GM21528 (cell line): ENCODE measurements at regions not wholly inside any gene's neighbourhood (a gene's known extent, or its start where the extent isn't known, plus 50 kb on each side); places are given as distances from the start of the nearest gene placed in this dataset.
A peak's percentile ranks its signal among the peaks of the same experiment; 100 is the strongest.

Experiments used
- ATAC-seq: cut with Tn5 transposase; IDR thresholded peaks from one replicate; pipeline ENCODE4 v1.9.1; 2021; ENCODE audit warnings: mild to moderate bottlenecking, moderate library complexity; ENCODE audit not compliant: unreplicated experiment, low FRiP score

DNA sequence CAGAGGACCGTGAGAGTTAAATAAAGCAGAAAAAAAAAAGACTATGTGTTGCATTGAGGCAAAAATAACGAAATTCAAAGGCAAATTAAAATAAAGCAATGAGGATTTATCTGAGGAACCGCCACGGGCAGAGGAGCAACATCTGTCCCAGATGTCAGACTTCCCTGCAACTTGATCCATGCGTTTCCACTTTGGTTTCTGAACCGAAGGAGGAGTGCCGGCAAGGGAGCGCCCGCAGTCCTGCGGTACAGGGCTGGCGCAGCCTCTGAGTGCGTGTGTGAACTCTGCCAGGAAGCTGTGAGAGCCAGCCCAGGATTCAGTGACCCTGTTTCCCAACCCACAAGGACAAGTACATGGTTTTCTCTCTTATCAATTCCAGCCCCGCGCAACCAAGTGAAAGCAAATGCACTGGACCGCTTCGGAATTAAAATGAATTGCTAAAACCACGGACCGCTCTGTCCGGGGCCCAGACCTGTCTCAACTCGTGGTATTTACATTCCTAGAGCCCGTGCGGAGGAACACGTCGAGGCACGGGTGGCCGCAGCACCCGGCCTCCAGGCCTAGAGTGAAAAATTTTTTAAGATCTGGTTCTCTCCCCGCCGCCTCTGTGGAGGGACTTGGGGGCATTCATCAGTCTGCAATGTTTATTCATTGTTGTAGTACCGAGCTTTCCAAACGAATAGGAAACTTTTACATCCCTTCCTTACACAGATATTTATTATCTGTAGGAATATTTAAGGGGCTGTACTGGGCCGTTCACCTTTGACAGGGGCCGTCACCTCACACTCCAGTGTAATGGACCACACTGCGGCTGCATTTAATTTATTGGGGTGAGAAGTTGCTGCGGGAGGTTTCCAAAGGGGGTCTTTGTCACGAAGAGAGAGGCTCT is 291.5 kb upstream of the NFE2L3 start:
- no peak for ATAC-seq

DNA sequence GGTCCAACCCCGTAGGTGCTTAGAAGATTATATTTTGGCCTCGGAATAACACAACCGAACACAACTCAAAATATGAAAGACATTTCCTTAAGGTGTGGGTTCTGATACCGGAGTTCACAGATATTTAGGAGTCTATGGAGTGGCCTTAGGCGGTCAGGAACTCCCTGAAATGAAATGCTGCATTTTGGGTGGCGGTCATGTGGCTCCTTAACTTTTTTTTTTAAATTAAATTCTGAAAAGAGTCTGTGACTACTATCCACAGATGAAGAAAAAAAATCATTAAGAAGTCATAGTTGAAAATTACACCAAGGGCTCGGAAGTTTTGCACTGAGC is 290.9 kb upstream of the NFE2L3 start:
- ATAC-seq, result no peak

DNA sequence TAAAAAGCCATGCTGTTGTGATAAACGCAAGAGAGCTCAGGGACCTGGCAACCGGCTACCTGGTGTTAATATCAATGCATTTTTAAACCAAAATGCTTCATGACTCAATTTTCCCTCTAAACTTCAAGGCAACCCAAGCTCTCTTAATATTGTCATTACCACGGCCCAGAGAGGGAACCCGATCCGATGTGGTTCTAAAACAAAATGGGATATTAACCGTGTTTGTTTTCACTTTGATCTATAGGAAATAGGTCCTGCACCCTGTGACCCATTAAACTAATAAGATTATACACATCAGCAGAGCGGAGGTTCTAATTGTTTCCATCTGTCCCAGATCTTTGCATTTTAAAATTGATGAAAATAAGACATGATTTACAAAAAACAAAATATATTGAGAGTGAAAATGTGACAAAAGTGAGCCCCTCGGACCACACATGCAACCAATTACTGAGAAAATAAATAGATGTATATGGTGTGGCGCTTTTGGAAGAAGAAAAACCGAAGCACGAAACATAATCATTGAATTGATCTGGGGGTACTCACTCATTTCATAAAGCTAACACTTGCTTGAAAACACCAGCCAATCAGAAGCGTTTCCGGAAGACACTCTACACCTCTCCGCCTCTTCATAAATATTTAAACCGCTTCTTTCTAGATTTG is 290.3 kb upstream of the NFE2L3 start:
- ATAC-seq, result no peak

DNA sequence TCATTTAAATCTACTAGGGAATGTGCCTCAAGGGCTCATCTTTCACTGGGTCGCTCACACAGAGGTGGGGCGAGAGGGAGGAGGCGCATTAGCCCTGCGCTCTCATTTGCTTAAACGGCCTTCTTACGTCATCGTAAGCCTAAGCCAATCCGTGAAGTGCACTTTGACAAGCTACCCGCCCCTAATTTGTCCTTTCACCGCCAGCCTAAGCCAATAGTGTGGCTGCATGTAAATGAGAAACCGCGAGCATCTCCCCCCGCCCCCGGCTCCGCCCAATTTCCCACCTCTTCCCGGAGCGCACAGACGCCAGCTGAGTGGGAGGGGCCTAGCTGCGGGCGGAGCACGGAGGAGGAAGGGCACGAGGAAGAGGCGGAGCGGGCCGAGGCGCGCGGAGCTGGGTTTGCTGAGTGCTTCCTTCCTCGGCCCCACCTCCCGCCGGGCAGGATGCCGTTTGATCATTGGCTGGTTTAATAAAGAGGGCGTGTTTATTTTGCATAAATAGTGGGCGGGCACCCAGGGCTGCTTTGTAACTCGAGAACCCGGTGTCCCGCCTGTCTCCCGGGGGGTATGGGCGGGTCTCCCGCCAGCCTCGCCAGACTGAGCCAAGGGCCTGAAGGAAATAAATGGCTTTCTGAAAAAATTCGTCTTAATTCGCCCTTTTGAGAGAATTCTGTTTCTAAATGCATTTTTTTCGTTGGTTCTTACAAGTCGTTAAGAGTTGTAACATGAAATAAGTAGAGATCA is 289.6 kb upstream of the NFE2L3 start:
- ATAC-seq, result peak; percentile 94

DNA sequence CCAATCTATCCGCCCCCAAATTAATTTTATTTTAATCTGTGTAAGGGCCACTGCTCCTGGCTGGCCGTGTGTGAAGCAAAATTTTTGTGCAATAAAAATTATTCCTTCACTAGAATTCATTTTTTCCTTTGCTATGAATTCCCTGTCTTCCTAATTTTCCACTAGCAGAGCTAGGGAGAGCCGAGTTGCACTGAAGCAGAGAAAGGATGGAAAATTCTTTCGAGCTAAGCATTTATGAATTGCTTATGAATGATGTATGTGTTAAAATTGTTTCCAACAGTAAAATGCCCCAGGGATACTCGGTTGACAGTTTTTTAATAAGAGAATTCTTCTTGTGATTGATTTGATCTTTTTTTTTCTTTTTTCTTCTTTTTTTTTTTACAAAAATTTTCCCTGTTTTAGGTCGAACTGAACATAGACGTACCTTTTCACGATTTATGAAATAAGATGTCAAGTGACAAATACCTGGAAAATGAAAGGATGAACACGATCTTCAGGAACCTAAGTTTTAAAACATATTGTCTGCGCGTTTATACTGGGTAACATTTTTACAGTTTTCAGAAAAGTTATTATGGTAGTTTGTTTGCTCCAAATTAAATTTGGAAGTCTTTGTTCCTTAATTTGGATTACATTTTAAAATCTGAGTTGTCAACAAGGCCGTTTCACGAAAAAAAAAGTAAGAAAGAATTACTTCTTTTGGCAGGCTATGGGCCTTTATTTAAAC is 288.8 kb upstream of the NFE2L3 start:
- no peak for ATAC-seq

DNA sequence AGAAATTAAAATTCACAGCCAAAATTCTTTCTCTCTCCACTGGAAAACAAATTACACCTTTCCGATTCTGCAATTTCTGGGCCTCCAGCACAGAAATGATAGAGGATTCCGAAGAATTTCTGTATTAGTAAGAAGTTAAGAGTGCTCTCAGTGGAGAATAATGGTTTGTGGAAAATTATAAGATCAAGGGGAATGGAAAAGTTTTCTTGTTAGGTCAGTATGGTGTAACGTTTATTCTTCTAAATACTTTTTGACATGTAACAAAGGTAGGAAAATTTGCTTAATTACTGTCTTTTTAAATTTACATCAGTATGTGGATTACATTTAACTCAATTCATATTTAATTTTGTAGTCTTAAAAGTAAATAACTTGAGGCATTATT is 288.3 kb upstream of the NFE2L3 start:
- ATAC-seq, result no peak

DNA sequence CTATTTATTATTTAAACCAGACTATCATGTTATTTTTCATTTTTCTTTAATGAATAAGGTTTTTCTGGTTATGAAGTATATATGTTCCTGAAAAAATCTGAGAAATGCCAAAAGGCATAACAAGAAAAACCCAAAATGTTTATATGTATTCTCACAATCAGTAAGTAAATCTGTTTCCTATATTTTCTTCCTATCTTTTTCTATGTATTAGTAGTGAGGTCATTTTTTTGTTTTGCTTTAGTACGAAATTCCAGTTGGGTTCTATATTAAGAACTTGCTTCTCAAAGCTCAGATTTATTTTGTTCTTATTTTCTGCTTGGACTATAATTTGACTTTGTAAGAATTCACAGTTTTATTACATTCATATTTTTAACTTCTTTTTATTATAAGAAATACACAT is 287.5 kb upstream of the NFE2L3 start:
- ATAC-seq, result no peak

DNA sequence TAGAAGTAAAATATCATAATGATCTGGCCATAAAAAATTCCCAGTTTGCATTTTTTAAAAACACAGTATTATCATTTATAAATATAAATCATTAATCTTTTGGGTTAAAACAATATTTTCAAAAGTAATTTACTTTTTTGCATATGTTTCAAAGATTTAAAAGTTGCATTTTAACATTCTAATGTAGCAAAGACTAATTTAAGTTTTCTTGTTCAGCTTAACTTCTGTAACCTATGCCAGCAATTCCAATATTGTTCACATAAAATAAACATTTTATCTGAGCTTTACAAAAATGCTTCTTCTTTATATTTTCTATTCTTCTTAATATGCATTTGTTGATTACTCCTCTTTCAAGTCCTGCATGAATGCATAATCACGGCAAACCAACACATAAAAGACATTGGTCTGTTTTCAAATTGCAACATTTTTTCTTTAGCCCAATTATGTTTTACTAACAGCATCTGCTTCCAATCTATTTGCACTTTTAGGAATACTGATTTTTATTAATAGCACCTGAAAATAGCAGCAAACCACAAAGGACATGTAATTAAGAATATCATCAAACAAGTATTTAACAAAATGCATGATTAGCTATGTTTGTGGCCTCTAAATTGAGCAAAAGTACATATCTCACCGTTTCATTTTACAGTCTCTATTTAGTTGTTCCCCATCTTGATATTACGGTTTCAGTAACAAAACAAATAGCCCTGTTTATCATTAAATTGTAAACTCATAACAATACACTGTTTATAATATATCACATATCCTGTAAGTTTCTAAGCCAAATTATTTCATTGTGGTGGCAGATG is 286.9 kb upstream of the NFE2L3 start:
- no peak for ATAC-seq

DNA sequence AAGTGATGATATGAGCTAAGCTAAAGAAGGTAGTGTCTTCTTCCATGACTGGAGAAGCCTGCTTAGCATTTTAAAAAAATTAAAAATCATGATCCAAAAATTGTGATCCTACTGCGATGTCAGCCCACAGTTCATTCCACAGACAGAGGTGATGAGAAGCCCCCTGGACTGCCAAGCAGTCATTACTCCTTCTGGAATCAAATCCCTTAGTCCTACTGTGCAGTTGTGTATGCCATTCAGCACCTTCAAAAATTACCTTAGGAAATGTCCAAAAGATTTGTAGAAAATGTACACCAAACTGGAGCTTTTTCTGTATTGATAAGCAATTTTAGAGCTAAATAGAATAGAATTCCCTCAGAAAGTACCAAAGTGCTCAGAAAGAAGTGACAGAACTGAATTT is 283.5 kb upstream of the NFE2L3 start:
- ATAC-seq, result no peak

DNA sequence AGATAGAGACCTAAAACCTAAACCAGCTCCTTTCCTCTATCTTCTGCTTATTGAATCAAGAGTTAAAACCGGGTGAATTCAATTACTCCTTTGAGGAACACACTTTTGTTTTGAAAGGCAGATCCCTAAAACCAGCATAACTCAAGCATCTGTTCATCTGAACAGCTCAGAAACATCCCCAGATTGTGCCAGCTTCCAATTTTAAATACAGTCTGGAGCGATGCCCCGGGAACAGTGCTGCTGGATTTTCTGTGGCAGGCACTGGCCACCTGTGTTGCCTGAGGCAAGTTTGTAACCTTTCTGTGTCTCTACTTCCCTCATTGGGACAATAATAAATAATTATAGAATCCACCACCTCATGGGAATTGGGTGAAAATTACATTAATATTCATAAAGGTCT is 281.4 kb upstream of the NFE2L3 start:
- ATAC-seq, result no peak

DNA sequence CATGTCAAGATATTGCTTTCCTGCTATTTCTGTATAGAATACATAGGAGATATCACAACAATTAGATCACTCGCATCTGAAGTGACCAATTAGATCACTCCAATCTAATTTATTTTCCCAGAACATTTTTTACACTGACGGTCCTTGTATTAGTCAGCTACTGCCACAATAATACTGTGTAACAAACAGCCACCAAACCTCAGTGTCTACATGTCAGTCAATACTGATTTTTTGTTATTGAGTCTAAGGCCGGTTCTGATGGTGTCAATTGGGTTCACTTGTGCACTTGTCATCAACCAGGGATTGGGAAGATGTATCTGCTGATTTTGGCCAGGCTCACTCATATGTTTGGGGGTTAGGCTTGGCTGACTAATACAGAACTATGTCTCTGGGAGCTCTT is 275.9 kb upstream of the NFE2L3 start:
- no peak for ATAC-seq

DNA sequence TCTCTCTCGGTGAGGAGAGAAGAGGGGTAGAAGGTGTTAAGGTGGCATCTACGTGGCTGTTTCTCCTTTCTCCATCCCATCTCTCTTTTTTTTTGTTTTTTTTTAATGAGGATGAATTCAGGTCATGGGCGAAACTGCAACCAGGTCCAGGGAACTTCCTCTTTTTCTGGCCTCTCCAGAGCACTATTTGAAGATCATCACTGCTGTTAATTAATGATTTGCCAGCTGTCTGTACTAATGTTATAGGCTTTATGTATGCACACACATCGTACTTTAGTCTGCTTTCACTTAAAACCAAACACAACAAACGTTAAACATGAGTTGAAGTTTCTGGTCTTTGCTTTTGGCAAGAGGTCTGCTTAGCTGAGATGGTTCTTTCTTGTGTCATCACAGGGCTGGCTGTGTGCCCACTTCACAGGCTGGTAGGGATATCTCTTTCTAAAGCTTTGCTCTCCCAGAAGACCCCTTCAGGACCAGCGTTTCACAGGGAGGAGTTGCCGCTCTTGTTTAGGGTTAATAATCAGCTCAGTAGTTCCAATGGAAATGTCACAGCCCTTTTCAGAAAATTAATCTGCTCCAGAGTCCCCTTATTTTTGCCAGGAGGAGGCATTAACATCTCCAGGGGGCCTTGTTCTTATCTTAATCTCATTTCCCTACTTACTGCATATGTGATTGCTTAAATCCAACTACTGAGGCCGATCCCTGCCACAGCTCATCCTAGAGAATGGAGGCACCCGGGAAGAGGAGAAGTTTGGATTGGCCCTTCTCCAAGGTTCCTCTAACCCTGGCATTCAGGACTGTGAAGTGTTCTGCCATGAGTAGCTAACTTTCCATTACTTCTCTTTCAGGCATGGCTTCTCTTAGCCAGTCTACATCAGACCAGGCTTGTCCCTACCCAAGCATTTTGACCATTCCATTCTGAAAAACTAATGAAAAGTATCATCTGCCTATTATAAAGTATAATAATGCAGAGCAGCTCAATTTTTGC is 273.9 kb upstream of the NFE2L3 start:
- no peak for ATAC-seq

DNA sequence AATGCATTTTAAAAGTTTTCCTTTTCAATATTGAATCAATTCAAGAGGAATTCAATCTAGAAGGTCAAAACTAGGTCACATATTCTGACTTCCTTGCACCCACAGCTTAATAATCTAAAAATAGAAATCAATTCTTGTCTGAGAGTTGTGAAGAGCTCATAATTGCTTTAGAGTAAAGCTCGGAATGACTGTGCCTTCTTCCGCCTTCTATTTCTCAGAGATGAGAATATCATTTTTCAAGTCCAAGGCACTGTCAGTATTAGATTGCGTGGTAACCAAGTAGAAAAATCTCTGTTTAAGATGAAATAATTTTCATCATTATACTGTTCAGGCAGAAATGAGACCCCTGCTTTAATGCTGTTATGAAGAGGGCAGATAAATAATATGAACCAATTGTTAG is 272.2 kb upstream of the NFE2L3 start:
- no peak for ATAC-seq

DNA sequence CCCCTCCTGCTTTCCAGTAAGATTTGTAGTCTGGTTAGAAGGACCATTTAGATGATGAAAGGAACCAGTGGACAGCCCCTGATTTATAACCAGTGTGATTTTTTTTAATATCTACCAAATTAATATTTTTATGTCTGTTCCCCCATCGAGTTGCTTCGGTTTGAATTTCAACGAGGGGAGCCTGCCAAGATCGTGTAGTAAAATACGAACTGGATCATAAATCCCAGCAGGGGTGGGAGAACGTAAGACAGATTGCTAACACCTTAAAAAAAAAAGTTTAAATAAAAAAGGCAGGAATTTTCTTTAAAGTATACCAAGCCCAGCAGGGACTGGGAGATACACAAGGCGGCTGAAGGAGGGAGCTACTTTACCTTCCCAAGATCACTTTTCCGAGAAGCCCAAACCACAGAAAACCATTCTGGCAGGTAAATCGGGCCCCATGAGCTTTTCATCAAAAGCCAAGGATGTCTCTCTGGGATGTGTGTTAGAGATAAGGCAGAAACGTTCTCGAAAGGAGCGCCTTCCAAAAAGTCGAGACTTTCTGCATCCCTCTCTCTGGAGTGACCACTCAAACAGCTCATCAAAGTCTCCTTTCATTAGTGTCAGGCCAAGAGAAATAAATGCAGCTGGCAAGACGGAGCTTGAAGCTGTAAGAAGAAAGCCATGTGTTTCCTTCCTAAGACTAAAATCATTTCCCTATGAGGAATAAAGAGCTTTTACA is 270.5 kb upstream of the NFE2L3 start:
- ATAC-seq, result no peak

DNA sequence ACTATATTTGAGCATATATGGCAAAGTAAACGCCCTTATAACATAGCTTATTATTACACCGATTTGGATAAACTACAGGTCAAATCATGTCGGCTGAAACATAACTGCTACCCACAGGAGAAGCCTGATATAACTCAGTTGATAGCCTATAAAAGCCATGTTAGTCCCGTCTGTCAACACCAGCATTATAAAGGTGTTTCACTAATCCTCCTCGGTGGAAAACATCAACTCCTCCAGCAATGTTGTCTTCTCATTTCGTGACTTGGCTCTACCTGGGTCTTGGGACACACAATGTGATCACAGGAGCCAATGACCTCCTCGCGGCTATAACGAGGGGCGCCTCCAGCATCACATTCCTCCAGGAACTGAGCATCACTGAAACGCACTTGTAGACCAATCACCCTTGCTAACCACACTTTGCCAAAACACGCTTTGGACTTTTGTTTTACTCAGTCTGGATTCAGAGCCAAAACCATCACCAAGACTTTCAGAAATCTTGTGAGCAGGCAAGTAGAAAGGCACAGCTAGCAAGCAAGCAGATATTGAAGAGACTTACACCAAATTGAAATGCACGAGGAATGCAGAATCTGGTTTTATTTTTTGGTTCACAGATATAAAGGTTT is 269.7 kb upstream of the NFE2L3 start:
- no peak for ATAC-seq

DNA sequence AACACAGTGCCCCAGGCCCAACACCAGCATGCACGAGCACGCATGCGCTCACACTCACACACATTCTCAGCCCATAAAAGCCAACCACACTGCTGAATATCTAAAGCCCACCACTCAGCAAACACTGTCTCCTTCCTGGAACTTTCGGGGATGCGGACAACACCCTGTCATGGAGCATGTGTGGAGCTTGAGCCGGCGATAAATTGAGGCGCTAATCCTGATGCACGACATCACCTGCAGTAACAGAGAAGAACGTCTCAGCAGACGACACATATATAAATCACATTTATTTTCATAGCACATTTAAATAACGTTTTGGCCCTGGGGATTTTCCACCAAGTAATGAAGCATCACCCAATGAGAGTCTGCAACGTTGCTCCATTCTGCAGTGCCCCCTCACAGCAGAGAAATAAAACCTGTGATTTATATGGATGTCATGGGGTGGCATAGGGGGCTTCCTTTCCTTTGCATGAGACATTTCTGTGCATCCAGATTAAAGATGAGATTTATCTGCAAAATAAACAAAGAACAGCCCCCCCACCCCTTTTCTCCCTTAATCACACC is 267.7 kb upstream of the NFE2L3 start:
- ATAC-seq, result no peak

DNA sequence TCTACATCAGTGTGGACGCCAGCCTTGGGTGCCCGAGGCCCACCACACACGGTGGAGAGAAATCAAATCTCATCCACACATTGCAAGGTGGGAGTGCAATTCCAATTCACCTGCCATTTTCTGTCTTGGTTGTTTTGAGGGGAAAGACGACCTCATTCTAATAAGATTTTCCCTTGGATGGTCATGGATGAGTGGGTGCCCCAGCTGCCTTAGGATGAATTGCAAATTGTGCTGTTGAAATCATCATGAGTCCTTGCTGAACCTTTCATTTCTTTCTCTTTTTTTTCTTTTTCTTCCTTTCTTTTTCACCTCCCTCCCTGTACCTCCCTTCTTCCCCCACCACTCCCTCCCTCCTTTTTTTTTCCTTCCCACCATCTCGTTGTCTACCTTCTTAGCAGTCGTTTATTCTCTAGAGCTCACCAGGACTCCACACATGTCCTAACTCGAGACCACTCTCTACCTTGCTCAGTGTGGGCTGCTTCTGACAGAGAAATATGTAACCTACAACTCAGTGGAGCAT is 266.9 kb upstream of the NFE2L3 start:
- no peak for ATAC-seq
